Endodermal cell (in vitro differentiated cells): ENCODE measurements at regions not wholly inside any gene's neighbourhood (a gene's known extent, or its start where the extent isn't known, plus 50 kb on each side); places are given as distances from the start of the nearest gene placed in this dataset.

ENCODE experiments used
- DNase-seq: peaks from one replicate; pipeline ENCODE4 v3.0.0-alpha.2; 2017
- H3K27ac ChIP-seq: 2 replicates; pipeline ENCODE4 v1.5.1; 2013; ENCODE audit warnings: mild to moderate bottlenecking, low read depth, low read length, moderate library complexity
- H3K27me3 ChIP-seq: 2 replicates; pipeline ENCODE4 v1.6.1; 2013; ENCODE audit warnings: mild to moderate bottlenecking, low read length, moderate library complexity; ENCODE audit not compliant: insufficient read depth, control insufficient read depth, poor library complexity, severe bottlenecking
- H3K36me3 ChIP-seq: 2 replicates; pipeline ENCODE4 v1.7.0; 2013; ENCODE audit warnings: mild to moderate bottlenecking, low read length, moderate library complexity; ENCODE audit not compliant: control insufficient read depth, insufficient read depth
- H3K4me1 ChIP-seq: one replicate; pipeline ENCODE4 v1.7.0; 2013; ENCODE audit warnings: low read length; ENCODE audit not compliant: control insufficient read depth, insufficient read depth
- H3K4me3 ChIP-seq: 2 replicates; pipeline ENCODE4 v1.5.1; 2013; ENCODE audit warnings: mild to moderate bottlenecking, low read length, moderate library complexity
- H3K9ac ChIP-seq: 2 replicates; pipeline ENCODE4 v1.6.1; 2013; ENCODE audit warnings: mild to moderate bottlenecking, low read length, moderate library complexity; ENCODE audit not compliant: poor library complexity, severe bottlenecking; ENCODE audit errors: extremely low read depth
- H3K9me3 ChIP-seq: 2 replicates; pipeline ENCODE4 v1.6.1; 2013; ENCODE audit warnings: mild to moderate bottlenecking, low read length, moderate library complexity; ENCODE audit not compliant: control insufficient read depth
- H3K27ac Mint-ChIP-seq: 2 replicates; pipeline ENCODE4 v1.8.0; 2020; ENCODE audit warnings: mixed read lengths
- H3K27me3 Mint-ChIP-seq: 2 replicates; pipeline ENCODE4 v1.8.0; 2021; ENCODE audit warnings: mild to moderate bottlenecking, mixed read lengths; ENCODE audit not compliant: insufficient read depth
- H3K36me3 Mint-ChIP-seq: 2 replicates; pipeline ENCODE4 v1.8.0; 2020; ENCODE audit warnings: low read depth, mixed read lengths
- H3K4me1 Mint-ChIP-seq: 2 replicates; pipeline ENCODE4 v1.8.0; 2020; ENCODE audit warnings: mixed read lengths
- H3K4me3 Mint-ChIP-seq: 2 replicates; pipeline ENCODE4 v1.8.0; 2020; ENCODE audit warnings: mild to moderate bottlenecking, moderate library complexity, mixed read lengths
- H3K9me3 Mint-ChIP-seq: 2 replicates; pipeline ENCODE4 v1.8.0; 2020; ENCODE audit warnings: mild to moderate bottlenecking, mixed read lengths
- WGBS, 2 experiments: methylation state at CpG; one replicate each; pipeline versions ENCODE4 v1.1.5 to v1.1.7; 2013; ENCODE audit warnings: missing lambda C conversion rate in 2 of 2, mixed read lengths in 1 of 2; ENCODE audit not compliant: insufficient coverage in 1 of 2, insufficient read length in 1 of 2; 5-methylcytosine and 5-hydroxymethylcytosine counted together
- TF ChIP-seq, protein P1 (sequence below): fragments of 200-600 bp; sonication (generic); conservative IDR thresholded peaks from 2 replicates; pipeline ENCODE4 v1.5.0; 2021; ENCODE audit warnings: antibody characterized with exemption, mild to moderate bottlenecking

DNA sequence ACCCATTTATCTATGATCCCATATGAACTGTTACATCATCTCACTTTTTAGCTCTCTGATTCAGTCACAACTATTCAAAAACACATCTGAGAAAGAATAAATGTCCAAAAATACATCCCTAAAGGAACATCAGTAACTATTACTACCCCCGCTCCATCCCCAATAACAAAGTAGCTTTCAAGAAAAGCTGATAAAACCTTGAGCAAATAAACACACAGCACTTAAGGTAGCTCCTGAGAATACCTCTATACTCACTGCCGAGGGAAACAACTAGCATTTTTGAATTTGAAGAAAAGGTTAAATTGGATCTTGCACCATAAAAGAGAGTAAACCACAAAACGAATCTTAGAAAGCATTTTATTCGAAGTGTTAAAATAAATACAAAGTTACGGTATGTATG is 63.4 kb downstream of the PMAIP1 start:
- Mint-ChIP-seq H3K4me1 (peaks cover 18% of the 10 kb centered on the region), H3K27ac (no peak overlapping the region), H3K27me3 (peaks cover under 1% of the 10 kb centered on the region), H3K4me3 (no peak overlapping the region), H3K36me3 (no peaks in the 10 kb centered on the region), H3K9me3 (no peaks in the 10 kb centered on the region)
- 56 to 100% methylated on average over 1 to 4 of the region's 5 CpGs for WGBS, 2 experiments
- Histone ChIP-seq H3K9ac (no peak overlapping the region), H3K4me1 (no peaks in the 10 kb centered on the region), H3K27ac (no peak overlapping the region), H3K36me3 (no peaks in the 10 kb centered on the region), H3K27me3 (no peaks in the 10 kb centered on the region), H3K4me3 (no peak overlapping the region), H3K9me3 (no peaks in the 10 kb centered on the region)
- TF ChIP-seq, protein P1, sequence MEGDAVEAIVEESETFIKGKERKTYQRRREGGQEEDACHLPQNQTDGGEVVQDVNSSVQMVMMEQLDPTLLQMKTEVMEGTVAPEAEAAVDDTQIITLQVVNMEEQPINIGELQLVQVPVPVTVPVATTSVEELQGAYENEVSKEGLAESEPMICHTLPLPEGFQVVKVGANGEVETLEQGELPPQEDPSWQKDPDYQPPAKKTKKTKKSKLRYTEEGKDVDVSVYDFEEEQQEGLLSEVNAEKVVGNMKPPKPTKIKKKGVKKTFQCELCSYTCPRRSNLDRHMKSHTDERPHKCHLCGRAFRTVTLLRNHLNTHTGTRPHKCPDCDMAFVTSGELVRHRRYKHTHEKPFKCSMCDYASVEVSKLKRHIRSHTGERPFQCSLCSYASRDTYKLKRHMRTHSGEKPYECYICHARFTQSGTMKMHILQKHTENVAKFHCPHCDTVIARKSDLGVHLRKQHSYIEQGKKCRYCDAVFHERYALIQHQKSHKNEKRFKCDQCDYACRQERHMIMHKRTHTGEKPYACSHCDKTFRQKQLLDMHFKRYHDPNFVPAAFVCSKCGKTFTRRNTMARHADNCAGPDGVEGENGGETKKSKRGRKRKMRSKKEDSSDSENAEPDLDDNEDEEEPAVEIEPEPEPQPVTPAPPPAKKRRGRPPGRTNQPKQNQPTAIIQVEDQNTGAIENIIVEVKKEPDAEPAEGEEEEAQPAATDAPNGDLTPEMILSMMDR: no peak
- no peak for DNase-seq

DNA sequence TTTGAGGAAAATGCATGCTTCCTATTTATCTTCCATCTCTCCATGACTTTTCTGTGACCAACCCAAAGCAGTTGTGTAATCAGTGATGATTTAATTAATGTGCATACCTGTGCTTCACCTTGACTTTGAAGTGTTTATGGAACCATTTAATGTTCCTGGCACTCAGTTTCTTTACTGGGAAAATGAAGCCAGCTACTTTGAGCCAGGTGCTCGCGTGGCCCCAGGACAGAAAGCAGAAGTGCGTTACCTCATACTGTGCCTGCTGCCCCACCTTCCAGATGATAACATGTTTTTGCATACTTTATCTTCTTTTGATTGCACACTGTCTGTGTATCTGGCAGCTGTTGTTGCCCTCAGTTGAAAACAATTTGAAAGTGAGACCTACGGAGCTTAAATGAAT is 61.3 kb downstream of the PMAIP1 start:
- WGBS, 2 experiments: 93 to 100% methylated on average over 4 of the region's 4 CpGs
- TF ChIP-seq, protein P1: no peak
- H3K36me3 Mint-ChIP-seq: no peaks in the 10 kb centered on the region
- no peaks in the 10 kb centered on the region for H3K9me3 Mint-ChIP-seq
- H3K9me3 ChIP-seq: no peaks in the 10 kb centered on the region
- H3K4me1 Mint-ChIP-seq: peaks cover 18% of the 10 kb centered on the region
- H3K27me3 ChIP-seq: no peaks in the 10 kb centered on the region
- H3K4me1 ChIP-seq: no peaks in the 10 kb centered on the region
- H3K4me3 ChIP-seq: no peak overlapping the region
- no peaks in the 10 kb centered on the region for H3K27me3 Mint-ChIP-seq
- H3K27ac Mint-ChIP-seq: no peak overlapping the region
- no peaks in the 10 kb centered on the region for H3K36me3 ChIP-seq
- no peak for DNase-seq
- H3K4me3 Mint-ChIP-seq: no peak overlapping the region
- no peak overlapping the region for H3K27ac ChIP-seq
- H3K9ac ChIP-seq: no peak overlapping the region

DNA sequence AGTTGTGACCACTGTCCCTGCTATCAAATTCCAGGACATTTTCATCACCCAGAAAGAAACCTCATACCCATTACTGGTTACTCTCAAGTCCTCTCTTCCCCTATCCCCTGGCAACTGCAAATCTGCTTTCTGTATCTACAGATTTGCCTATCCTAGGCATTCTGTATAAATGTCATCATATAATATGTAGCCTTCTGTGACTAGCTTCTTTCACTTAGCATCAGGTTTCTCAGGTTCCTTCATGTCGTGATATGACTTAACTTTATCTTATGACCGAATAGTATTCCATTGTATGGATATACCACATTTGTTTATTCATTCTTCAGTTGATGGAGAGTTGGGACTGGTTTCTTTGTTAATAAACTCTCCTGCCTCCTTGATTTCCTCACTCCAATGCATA is 60.5 kb downstream of the PMAIP1 start:
- no peak overlapping the region for H3K9ac ChIP-seq
- H3K4me3 Mint-ChIP-seq: no peak overlapping the region
- no peaks in the 10 kb centered on the region for H3K27me3 ChIP-seq
- no peaks in the 10 kb centered on the region for H3K36me3 ChIP-seq
- peaks cover 18% of the 10 kb centered on the region for H3K4me1 Mint-ChIP-seq
- DNase-seq: no peak
- no peak overlapping the region for H3K27ac Mint-ChIP-seq
- no peak overlapping the region for H3K4me3 ChIP-seq
- no peak overlapping the region for H3K27ac ChIP-seq
- no peaks in the 10 kb centered on the region for H3K36me3 Mint-ChIP-seq
- H3K9me3 ChIP-seq: no peaks in the 10 kb centered on the region
- 100% methylated on average over 1 of the region's 2 CpGs for WGBS, 2 experiments
- H3K4me1 ChIP-seq: no peaks in the 10 kb centered on the region
- H3K9me3 Mint-ChIP-seq: no peaks in the 10 kb centered on the region
- TF ChIP-seq, protein P1: no peak
- H3K27me3 Mint-ChIP-seq: no peaks in the 10 kb centered on the region
